HG03571 (cell line): ENCODE measurements at regions not wholly inside any gene's neighbourhood (a gene's known extent, or its start where the extent isn't known, plus 50 kb on each side); places are given as distances from the start of the nearest gene placed in this dataset.

Source experiments
- ATAC-seq: cut with Tn5 transposase; IDR thresholded peaks from one replicate; pipeline ENCODE4 v1.9.1; 2021; ENCODE audit not compliant: unreplicated experiment

DNA sequence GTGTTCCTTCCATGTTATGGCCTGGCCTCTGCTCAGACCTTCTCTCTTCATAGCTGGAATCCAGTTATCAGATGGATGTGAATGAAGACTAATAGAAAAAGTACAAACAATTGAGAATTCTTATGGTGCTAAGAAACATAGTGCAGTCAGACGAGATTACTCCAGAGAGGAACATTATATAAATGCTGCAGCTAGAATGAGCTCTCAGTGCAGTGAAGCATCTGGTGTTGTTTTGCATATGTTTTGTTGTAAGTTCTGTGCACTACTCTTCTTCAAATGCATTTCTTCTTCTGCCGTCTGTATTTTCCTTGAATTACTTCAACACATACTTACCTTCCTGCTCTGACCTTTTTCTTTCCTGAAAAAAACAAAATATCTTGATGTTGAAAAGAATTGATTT, 602.4 kb upstream of the CDH18 start:
- no peak for ATAC-seq

DNA sequence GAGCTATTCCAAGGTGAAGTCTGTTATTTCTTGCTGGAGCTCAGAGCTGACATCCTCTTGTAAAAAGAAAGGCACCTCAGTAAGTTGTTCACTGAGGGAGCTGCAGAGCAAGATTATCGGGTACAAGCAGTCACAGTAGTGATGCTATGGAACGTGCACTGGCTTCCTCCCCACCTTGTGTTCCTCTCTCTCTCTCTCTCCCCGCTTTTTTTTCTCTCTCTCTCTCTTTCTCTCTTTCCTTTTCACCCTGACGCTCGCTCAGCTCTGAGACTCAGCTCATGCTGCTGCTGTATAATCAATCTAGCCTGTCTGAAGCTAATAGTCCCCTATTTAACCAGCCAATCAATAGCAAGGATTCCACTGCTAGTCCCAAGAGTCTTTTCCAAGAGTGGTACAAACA, 587.6 kb upstream of the CDH18 start:
- no peak for ATAC-seq

DNA sequence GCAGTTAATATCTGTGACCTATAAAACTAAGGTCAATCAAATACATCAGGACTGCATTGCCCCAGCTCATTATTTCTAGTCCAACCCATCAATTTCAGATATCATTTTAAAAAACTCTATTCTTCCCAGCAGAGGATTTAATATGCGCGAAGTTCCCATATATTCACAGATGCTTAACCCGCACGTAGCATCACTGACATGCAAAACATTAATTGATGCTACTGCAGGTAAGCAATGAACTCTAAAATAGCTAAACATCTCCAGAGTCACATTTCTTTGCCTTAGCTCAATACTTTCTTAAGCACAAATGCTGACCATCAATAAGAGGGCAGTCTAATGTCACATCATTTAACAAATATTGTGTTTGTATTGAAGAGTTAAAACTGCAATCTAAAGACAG, 586.6 kb upstream of the CDH18 start:
- ATAC-seq = no peak

DNA sequence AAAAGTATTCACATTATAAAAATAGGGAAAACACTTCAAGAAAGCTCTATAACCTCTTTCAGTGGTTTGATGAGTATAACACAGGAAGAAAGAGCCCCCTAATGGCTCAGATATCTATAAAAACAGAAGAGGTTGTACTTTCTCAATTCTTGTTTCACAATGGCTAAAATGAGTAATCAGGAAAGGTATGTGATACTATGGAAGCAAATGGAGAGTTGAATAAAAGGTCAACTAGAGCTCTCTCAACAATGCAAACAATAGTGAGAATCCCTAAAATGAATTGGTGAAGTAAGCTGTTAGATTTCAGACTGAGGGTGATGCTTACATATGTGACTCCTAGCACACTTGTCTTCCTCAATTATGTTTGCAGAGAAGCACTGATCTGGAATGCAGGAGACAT, 584.6 kb upstream of the CDH18 start:
- ATAC-seq = no peak

DNA sequence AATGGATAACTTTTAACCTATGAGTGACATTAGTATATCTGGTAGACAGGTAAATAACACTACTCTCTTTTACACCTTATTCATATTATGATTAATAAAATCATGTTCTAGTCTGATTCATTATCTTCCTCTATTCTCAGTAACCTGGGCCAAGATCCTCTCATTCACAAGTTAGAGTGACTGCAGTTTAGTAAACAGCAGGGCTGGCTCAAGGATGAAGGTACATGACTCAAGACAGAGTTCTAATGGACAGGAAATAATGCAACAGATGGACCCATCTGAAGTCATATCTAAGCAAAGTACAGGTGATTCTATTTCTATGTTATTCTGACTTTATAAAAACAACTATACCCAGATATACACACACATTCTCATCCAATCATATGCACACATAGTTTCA, 582.5 kb upstream of the CDH18 start:
- no peak for ATAC-seq

DNA sequence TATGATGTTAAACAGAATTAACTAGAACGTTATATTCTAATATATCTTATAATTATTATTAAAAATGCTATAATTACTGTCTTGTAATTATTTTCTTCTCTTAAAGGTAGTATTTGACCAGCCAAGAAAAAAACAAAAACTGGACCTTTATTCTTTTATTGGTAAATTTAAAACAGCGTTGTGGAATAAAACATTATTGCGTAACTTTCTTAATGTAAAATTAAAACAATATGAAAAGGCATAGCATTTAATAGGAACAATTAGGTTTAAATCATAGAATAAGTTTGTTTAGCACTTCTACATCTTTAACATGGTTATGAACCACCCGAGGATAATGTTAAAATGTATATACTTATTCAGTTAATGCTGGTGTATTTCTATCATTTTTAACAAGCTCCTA, 574.5 kb upstream of the CDH18 start:
- no peak for ATAC-seq

DNA sequence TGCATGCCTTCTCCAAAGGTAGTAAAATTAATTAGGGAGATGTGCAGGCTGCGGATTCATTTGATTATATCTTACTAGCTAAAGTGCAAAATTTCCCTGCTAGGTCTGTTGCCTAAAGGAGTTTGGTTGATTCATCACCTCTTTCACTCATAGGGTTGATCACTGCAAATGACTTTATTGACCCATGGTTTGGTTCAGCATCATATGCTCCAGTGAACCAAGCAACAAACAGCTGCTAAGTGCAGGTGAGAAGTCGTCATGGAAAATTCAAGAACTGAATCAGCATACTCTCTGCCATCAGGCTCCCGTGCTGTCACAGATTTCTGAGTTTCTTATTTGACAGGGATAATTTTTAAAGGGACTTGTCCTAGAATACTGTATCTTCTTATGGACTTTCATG, 571.8 kb upstream of the CDH18 start:
- ATAC-seq = no peak

DNA sequence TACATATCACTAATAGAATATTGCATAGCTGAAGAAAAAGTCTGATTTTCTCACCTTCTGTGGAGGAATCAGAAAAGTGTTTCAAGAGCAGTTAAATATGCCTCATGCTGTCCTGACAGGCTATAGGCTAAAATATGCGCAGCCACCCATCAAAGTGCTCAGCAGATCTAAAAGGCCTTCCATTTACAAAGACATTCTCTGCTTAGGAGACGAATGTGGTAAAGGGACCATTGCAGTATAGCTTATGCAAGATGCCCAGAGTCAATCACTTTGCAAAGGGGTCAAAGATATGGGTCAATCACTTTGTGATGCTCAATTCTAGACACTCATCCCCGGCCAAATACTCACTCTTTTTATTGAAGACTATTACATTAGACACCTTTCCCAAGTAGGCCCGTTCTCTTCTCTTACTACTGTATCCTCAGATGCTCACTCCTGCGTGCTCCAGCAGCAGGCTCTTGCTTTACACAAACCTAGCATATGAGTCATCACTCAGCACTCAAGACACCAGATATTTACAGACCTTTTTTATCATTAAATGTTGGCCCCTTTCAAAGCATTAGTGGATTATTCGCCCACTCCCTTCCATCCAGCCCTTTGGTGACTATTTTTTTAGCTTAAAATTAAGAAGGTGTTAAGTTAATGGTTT, 568.2 kb upstream of the CDH18 start:
- no peak for ATAC-seq

DNA sequence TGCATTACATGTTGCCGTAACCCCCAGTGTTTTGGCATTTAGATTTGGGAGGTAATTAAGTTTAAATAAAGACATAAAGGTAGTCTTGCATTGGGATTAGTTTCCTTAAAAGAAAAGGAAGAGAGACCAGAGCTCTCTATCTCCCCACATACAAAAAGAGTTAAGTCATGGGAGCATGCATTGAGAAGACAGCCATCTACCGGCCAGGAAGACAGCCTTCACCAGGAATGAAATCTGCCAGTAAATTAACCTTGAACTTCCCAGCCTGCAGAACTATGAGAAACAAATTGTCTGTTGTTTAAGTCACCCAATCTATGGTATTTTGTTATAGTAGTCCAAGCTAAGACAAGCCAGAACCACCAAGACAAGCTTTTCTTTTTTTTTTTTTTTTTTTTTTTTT, 567.0 kb upstream of the CDH18 start:
- ATAC-seq = no peak

DNA sequence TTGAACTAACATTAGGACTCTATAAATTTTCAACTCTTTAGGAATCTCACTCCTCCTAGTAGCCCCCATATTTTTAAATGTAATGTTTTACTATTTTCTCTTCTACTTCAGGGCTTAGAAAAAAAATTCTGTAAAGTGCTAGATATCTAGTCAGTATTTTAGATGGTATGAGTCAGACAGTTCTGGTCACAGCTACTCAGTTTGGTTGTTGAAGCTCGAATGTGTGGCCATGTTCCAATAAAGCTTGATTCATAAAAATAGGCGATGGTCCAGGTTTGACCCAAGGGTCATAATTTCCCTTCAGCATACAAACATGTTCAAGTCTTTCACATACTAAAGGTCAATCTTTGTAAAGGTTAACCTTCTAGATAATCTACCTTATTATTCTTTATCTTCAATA, 566.0 kb upstream of the CDH18 start:
- ATAC-seq = no peak

DNA sequence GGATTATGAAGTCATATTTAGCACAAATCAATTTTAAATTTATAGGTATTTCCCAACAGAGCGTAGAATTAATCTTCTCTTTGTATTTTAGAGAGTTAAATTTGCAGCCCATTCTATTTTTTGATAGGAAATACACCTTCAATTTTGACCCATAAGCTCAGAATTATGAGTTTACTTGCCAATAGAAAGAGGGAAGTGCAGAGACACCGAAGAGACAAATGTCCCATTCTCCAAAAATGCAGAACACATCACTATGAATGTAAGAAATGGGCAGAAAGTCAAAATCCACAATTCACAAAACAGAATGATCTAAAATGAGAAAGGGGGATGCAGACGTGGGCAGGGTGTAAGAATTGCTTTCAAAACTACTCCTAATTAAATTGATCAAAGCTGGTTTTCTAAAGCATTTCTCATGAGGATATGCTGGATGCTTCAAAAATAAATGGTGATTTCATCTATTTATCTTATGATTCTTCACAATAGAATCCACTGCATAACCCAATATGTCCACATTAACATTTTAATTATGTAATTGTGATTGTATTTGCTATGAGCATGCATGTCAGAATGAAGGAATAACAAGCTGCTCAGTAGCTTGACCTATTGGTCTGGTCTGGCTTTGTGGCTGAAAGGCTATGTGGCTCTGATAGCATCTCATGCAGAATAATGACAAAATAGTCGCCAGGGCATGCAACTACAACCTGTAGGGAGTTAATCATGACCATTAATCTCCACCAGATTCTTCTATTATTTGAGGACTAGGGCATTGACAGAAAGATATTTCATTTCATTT, 550.1 kb upstream of the CDH18 start:
- no peak for ATAC-seq

DNA sequence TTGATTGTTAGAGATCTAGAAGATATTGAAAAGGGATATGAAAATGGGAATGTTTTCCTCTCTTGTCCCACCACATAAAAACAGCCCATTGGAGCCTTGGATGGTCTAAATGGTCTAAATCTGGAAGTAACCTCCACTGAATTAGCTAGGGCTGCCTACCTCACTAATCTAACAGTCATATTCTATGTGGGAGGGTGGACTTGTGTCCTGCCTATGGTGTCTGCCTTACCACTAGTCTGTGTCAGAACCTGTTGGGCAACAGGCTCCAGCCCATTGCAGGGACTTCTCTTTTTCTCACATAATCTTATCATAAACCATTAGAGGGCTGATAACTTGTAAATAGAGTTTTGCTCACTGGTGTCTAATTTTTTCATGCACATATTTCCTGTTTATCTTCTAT, 548.8 kb upstream of the CDH18 start:
- ATAC-seq = no peak

DNA sequence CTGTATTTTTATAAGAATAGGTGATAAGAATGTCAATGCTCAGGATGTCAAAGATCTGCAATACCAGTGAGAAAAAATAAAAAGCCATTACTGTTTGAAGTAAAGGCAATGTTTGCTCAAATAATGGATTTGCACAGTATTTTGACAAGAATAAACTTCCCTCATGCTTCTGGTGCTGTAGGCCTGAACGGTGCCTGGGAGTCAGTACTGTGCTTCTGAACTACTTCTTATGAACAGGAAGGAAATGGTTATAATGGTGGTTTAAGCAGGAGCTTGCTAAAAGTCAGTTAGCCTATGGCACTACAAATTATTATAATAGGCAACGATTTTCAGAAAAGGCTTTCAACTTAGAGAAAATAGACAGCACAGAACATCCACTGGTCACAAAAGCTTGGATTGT, 548.3 kb upstream of the CDH18 start:
- ATAC-seq = no peak

DNA sequence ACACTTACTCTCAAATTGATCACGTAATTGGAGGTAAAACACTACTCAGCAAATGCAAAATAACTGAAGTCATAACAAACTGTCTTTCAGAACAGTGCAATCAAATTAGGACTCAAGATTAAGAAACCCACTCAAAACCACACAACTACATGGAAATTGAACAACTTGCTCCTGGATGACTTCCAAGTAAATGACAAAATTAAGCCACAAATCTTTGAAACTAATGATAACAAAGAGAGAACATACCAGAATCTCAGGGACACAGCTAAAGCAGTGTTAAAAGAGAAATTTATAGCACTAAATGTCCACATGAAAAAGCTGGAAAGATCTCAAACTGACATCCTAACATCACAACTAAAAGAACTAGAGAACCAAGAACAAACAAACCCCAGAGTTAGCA, 540.5 kb upstream of the CDH18 start:
- no peak for ATAC-seq

DNA sequence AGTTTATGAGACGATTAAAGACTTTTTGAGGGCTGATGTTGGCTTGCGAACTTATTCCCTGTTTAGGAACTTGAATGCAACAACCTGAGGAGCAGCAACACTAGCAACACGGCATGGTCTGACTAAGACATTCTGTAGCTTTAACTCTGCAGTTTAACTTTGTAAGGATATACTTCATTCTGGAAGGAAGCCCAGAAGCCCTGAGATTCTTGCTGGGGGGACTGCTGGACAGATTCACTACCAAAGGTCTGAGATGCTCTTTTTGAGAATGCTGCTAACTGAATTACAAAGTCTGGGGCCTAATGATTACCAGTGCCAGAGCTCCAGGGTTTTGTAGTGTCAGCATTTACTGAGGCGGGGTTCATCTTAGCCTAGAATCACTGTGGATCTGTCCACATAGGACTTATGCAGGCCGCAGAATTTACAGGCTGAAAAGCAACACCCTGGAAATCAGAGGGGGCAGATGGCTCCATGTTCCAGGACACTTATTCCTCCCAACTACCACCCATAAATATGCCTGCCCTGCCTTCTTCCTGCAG, 537.1 kb upstream of the CDH18 start:
- ATAC-seq = no peak

DNA sequence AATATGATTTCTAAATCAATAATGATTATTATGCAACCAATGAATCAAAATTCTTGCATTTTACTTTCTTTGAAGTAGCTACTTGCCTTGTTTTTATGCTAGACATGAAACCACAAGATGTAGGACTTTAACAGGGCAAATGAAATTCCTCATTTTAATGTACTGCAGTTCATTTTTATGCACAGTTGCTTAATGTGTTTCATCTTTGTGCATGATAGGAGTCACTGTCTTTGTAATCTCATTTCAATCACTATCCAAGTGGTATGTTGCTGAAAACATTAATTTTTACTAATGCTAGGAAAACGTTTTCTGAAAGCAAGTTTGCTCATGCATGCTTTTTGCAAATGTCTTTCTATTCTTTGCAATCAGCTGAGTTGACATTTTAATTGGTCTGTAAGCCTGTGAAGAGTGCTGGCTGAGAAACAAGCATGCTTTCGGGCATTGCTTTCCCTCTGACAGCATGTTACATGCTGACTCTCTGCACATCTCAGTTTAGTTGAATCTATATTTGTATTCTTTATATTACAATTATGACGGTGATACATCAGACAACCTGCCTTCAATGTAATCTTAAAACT, 535.0 kb upstream of the CDH18 start:
- no peak for ATAC-seq

DNA sequence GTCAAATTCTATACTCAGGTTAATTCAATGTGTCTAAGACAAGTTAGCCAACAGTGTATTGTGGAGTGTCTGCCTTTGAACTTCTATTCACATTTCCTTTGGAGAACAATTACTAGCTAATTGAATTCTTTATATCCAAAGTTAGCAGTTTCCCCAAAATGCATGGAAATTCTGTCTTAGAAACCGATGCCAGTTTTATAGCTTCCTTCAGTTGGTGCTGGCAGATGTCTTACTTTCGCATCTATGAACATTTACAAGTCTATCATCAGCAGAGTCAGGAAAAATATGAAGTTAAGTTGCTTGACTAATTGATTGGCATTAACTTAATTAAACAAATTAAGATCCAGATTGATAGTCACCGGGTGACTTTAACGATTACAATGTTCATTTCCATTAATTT, 527.6 kb upstream of the CDH18 start:
- no peak for ATAC-seq

DNA sequence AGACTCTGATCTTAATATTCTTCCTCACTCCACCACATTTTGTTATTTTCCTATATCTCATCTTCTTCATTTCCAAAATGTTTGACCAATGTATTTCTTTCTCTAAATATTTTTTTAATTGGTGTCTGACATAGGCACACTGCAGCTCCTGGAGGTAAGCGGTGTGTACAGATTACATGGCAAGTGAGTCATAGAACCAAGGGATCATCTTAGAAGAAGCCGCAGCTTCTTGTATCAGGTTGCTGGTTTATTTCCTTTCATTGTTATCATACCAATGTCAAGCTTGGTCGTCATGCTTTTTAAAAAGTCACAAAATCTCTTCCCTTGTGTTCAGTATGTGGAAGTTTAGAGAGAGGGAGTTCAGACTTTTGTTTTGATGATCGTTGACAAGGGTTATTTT, 526.1 kb upstream of the CDH18 start:
- no peak for ATAC-seq

DNA sequence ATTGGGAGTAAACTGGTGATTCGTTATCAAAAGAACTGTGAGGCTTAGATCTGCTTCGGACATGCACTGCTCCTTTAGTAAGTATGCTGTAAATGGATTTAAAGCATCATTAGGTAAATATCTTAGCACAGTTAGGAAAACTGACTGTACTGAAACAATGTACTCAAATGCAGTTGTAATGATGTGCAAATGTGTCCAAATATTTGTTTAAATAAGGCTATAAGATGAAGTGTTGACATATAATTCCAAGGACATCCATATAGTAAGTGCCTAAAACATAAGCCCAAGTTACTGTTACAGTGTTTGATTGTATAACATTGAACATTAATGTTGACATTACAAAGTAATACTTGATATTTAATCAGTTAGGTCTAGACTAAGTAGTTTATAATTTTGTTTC, 512.5 kb upstream of the CDH18 start:
- no peak for ATAC-seq

DNA sequence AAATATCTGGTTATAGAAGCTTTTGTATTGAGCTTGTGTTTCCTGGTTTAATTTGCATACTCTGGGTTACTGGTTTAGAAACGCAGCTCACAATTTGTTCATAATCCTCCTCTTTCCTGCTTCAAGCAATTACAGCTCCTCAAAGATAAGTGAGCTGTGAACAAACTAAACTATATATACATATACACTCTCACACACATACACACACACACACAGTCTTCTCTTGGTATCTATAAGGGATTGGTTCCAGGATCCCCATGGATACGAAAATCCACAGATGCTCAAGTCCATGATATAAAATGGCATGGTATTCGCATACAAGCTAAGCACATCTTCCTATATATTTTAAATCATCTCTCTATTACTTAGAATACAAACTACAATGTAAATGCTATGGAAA, 510.9 kb upstream of the CDH18 start:
- no peak for ATAC-seq

DNA sequence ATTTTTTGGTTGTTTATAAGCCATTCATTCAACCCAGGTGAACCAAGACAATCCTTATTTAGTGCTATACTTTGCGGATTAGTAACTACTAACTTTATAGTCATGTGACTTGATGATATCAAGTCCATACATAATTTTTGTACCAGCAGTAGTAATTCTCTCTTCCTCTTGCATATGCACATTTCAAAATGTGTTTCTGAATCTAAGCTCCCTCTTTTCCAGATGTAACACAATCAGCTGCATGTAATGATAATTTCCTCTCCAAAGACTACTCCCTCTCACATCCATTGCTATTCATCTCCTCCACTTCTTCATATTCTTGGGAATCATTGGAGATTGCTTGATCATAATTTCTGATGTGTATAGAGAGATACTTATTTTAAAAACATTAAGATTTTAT, 510.1 kb upstream of the CDH18 start:
- no peak for ATAC-seq

DNA sequence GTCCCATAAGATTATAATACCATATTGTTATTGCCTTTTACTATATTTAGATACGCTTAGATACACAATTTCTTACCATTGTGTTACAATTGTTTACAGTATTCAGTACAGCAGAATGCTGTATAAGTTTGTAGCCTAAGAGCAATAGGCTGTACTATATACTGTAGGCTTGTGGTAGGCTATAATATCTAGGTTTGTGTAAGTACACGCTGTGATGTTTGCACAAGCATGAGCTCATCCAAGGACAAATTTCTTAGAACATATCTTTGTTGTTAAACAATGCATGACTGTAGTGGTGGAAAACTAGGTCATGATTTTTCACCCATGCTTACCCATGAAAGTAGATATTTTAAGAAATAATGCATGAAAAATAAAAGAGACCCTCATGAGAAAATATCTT, 509.4 kb upstream of the CDH18 start:
- no peak for ATAC-seq
